H1 (cell line): ENCODE measurements at regions not wholly inside any gene's neighbourhood (a gene's known extent, or its start where the extent isn't known, plus 50 kb on each side); places are given as distances from the start of the nearest gene placed in this dataset.

Experiments used
- CTCF ChIA-PET: fragments of 300-600 bp; sonication (Branson Sonifier 250); formaldehyde crosslinking; loops from one replicate; lab custom pipeline; 2021; ENCODE audit not compliant: partially characterized antibody; lab: Charles Lee
- POLR2A ChIA-PET: fragments of 300-600 bp; sonication (Branson Sonifier 250); formaldehyde crosslinking; loops from one replicate; lab custom pipeline; 2021; ENCODE audit warnings: inconsistent platforms; ENCODE audit not compliant: partially characterized antibody; lab: Charles Lee
- DNase-seq, 2 experiments: peaks; one replicate each; pipeline versions ENCODE4 v3.0.0 to v3.0.0-alpha.2; 2010 to 2022; ENCODE audit warnings: low spot score in 2 of 2, low read depth in 1 of 2, mixed read lengths in 1 of 2
- FAIRE-seq: peaks from 2 replicates; lab custom pipeline; 2011; peaks lifted over from hg19 to GRCh38; lab: Jason Lieb, UNC
- H2AFZ ChIP-seq: 2 replicates; pipeline ENCODE4 v1.8.1; 2012; ENCODE audit warnings: low read length, inconsistent platforms
- H2AK5ac ChIP-seq: 2 replicates; pipeline ENCODE4 v1.6.1; 2013; ENCODE audit warnings: low read depth, low read length
- H2BK120ac ChIP-seq: replicated peaks from 2 replicates; pipeline ENCODE3; 2013; ENCODE audit warnings: low read depth, low read length, inconsistent platforms
- H2BK12ac ChIP-seq: 2 replicates; pipeline ENCODE4 v1.6.1; 2013; ENCODE audit warnings: low read depth, low read length
- H2BK15ac ChIP-seq: 2 replicates; pipeline ENCODE4 v1.6.1; 2013; ENCODE audit warnings: low read length
- H2BK20ac ChIP-seq: 2 replicates; pipeline ENCODE4 v1.6.1; 2013; ENCODE audit warnings: low read length
- H2BK5ac ChIP-seq: 2 replicates; pipeline ENCODE4 v1.6.1; 2013; ENCODE audit warnings: low read depth, low read length
- H3K14ac ChIP-seq: 2 replicates; pipeline ENCODE4 v1.6.1; 2013; ENCODE audit warnings: inconsistent platforms; ENCODE audit not compliant: insufficient read length
- H3K18ac ChIP-seq: 2 replicates; pipeline ENCODE4 v1.6.1; 2013; ENCODE audit warnings: low read length; ENCODE audit errors: extremely low read depth
- H3K23ac ChIP-seq: 2 replicates; pipeline ENCODE4 v1.6.1; 2013; ENCODE audit warnings: inconsistent platforms; ENCODE audit not compliant: insufficient read length
- H3K23me2 ChIP-seq: 2 replicates; pipeline ENCODE4 v1.6.1; 2013; ENCODE audit warnings: low read depth, low read length
- H3K27ac ChIP-seq: 2 replicates; pipeline ENCODE4 v1.6.1; 2011; ENCODE audit warnings: low read depth, low read length, inconsistent platforms
- H3K27me3 ChIP-seq, 4 experiments: replicated peaks in 1 of 4; 1 replicate in 1 of 4; 2 replicates in 3 of 4; pipeline versions ENCODE4 v1.6.1 to v1.8.1; 2011 to 2013; ENCODE audit warnings: low read length in 3 of 4, mild to moderate bottlenecking in 3 of 4, inconsistent platforms in 2 of 4, mixed read lengths in 2 of 4, moderate library complexity in 1 of 4; ENCODE audit not compliant: control insufficient read depth in 3 of 4, insufficient read depth in 3 of 4; ENCODE audit errors: extremely low read depth in 1 of 4
- H3K36me3 ChIP-seq, 4 experiments: 2 replicates each; pipeline versions ENCODE4 v1.6.1 to v1.8.1; 2011 to 2013; ENCODE audit warnings: mild to moderate bottlenecking in 4 of 4, low read length in 3 of 4, moderate library complexity in 2 of 4, control low read depth in 1 of 4, inconsistent platforms in 1 of 4; ENCODE audit not compliant: insufficient read depth in 4 of 4, control insufficient read depth in 2 of 4
- H3K4ac ChIP-seq: replicated peaks from 2 replicates; pipeline ENCODE3; 2013; ENCODE audit warnings: low read length, low read depth, mixed read lengths, inconsistent platforms; ENCODE audit not compliant: insufficient read length
- H3K4me1 ChIP-seq, 4 experiments: replicated peaks in 1 of 4; 1 replicate in 1 of 4; 2 replicates in 3 of 4; pipeline versions ENCODE4 v1.6.1 to v1.8.1; 2011 to 2013; ENCODE audit warnings: low read length in 3 of 4, inconsistent platforms in 2 of 4, mixed read lengths in 1 of 4; ENCODE audit not compliant: insufficient read depth in 4 of 4, control insufficient read depth in 3 of 4
- H3K4me2 ChIP-seq, 2 experiments: 2 replicates each; pipeline versions ENCODE4 v1.6.1 to v1.8.1; 2011 to 2013; ENCODE audit warnings: low read depth in 2 of 2, low read length in 2 of 2, control low read depth in 1 of 2, inconsistent platforms in 1 of 2, mild to moderate bottlenecking in 1 of 2; ENCODE audit not compliant: insufficient read depth in 1 of 2
- H3K4me3 ChIP-seq, 4 experiments: fragments of 200-600, 300-600 bp in 1 of 4; sonication (generic), shearing (Covaris generic), sonication (Bioruptor Twin) in 1 of 4; 2 replicates each; pipeline versions ENCODE4 v1.5.1 to v1.8.1; 2011 to 2016; ENCODE audit warnings: low read length in 4 of 4, low read depth in 3 of 4, control low read depth in 2 of 4, inconsistent platforms in 2 of 4, mild to moderate bottlenecking in 2 of 4, mixed read lengths in 1 of 4, moderate library complexity in 1 of 4; ENCODE audit not compliant: insufficient read depth in 2 of 4; ENCODE audit errors: extremely low read depth in 1 of 4
- H3K56ac ChIP-seq: replicated peaks from 2 replicates; pipeline ENCODE3; 2013; ENCODE audit warnings: low read depth, mild to moderate bottlenecking, mixed read lengths, low read length, inconsistent platforms; ENCODE audit not compliant: insufficient read length
- H3K79me1 ChIP-seq: 2 replicates; pipeline ENCODE4 v1.6.1; 2013; ENCODE audit warnings: low read depth, low read length, control low read depth
- H3K79me2 ChIP-seq, 2 experiments: 2 replicates each; pipeline versions ENCODE4 v1.6.1 to v1.8.1; 2012 to 2013; ENCODE audit warnings: low read length in 2 of 2, mild to moderate bottlenecking in 2 of 2, inconsistent platforms in 1 of 2; ENCODE audit not compliant: insufficient read depth in 2 of 2, control insufficient read depth in 1 of 2
- H3K9ac ChIP-seq, 4 experiments: replicated peaks in 1 of 4; 1 replicate in 1 of 4; 2 replicates in 3 of 4; pipeline versions ENCODE4 v1.6.1 to v1.8.1; 2011 to 2013; ENCODE audit warnings: low read depth in 3 of 4, low read length in 3 of 4, control low read depth in 2 of 4, mild to moderate bottlenecking in 2 of 4, moderate library complexity in 2 of 4, inconsistent platforms in 1 of 4; ENCODE audit errors: extremely low read depth in 1 of 4
- H3K9me3 ChIP-seq, 2 experiments: 2 replicates each; pipeline versions ENCODE4 v1.6.1 to v1.8.1; 2012 to 2013; ENCODE audit warnings: mild to moderate bottlenecking in 2 of 2, moderate library complexity in 2 of 2, control low read depth in 1 of 2, inconsistent platforms in 1 of 2, low read depth in 1 of 2, low read length in 1 of 2, mixed read lengths in 1 of 2; ENCODE audit not compliant: insufficient read depth in 2 of 2
- H4K20me1 ChIP-seq, 2 experiments: replicated peaks in 1 of 2; 2 replicates each; pipeline versions ENCODE3 to v1.8.1; 2011 to 2013; ENCODE audit warnings: inconsistent platforms in 2 of 2, low read length in 2 of 2, mild to moderate bottlenecking in 1 of 2; ENCODE audit not compliant: insufficient read depth in 2 of 2, control insufficient read depth in 1 of 2
- H4K5ac ChIP-seq: 2 replicates; pipeline ENCODE4 v1.6.1; 2013; ENCODE audit warnings: low read length, low read depth, mixed read lengths, inconsistent platforms; ENCODE audit not compliant: insufficient read length
- H4K8ac ChIP-seq: 2 replicates; pipeline ENCODE4 v1.8.0; 2013; ENCODE audit warnings: mild to moderate bottlenecking, moderate library complexity, low read length, inconsistent platforms; ENCODE audit not compliant: insufficient read depth; ENCODE audit errors: extremely low read depth
- H4K91ac ChIP-seq: replicated peaks from 2 replicates; pipeline ENCODE3; 2013; ENCODE audit warnings: low read length, mixed read lengths, inconsistent platforms; ENCODE audit not compliant: insufficient read length
- NANOG ChIP-seq: IDR thresholded peaks from 2 replicates; pipeline ENCODE4 v1.6.1; 2011; ENCODE audit warnings: low read length, low read depth, mild to moderate bottlenecking, inconsistent platforms; ENCODE audit not compliant: insufficient read depth, poor library complexity, severe bottlenecking
- WGBS, 2 experiments: shearing (Covaris generic) in 1 of 2; methylation state at CpG; one replicate each; pipeline versions ENCODE4 v1.1.6 to v1.1.7; 2013 to 2015; ENCODE audit warnings: low lambda C conversion rate in 2 of 2, mixed read lengths in 2 of 2, inconsistent platforms in 1 of 2, low coverage in 1 of 2, missing lambda C conversion rate in 1 of 2; ENCODE audit not compliant: insufficient replicate concordance in 2 of 2, insufficient coverage in 1 of 2, insufficient read length in 1 of 2; ENCODE audit errors: extremely low coverage in 1 of 2, missing lambda C conversion rate in 1 of 2; 5-methylcytosine and 5-hydroxymethylcytosine counted together
- TF ChIP-seq, protein P1 (sequence below): IDR thresholded peaks from 2 replicates; pipeline ENCODE4 v1.6.1; 2011; ENCODE audit warnings: low read depth, mild to moderate bottlenecking, low read length; ENCODE audit not compliant: insufficient read depth

DNA sequence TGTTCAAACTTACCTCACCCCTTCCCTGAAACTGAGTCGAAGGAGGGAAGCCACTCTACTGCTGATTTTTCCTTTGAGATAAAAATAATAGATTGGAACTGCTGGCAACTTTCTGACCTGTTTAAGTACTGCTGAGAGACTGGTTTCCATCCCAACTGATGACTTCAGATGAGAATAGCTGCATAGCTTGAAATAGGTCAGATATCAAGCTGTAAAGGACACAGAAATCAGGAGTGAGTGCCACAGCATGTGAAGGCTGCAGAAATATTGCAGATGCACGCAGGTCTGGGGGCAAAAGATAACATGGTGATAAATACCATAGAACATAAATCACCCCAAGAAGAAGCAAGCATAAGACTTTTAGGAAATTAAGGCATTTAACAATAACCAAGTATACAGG lies 923.2 kb downstream of the SH3BGRL start:
- H3K23me2 ChIP-seq = no peaks in the 10 kb centered on the region
- H3K79me2 ChIP-seq = no peaks in the 10 kb centered on the region
- H4K8ac ChIP-seq = no peak overlapping the region
- no peak overlapping the region for H2AFZ ChIP-seq
- H3K4me2 ChIP-seq = no peak overlapping the region
- H3K27ac ChIP-seq = no peak overlapping the region
- H4K5ac ChIP-seq = no peak overlapping the region
- no peak overlapping the region for H2AK5ac ChIP-seq
- no peaks in the 10 kb centered on the region for H3K79me1 ChIP-seq
- H3K23ac ChIP-seq = no peak overlapping the region
- no peak overlapping the region for H2BK120ac ChIP-seq
- H3K9ac ChIP-seq = no peak overlapping the region
- H3K18ac ChIP-seq = no peak overlapping the region
- 92% methylated on average over 2 of the region's 2 CpGs; no CpG with 5 or more reads in 1 of the 2 experiments for WGBS, 2 experiments
- H3K36me3 ChIP-seq = no peaks in the 10 kb centered on the region
- no peaks in the 10 kb centered on the region for H3K27me3 ChIP-seq
- no peak for DNase-seq
- no peak overlapping the region for H4K91ac ChIP-seq
- CTCF ChIA-PET = no interaction called here
- no peak overlapping the region for H2BK5ac ChIP-seq
- POLR2A ChIA-PET = no interaction called here
- no peaks in the 10 kb centered on the region for H3K4me1 ChIP-seq
- no peak overlapping the region for H2BK20ac ChIP-seq
- no peak overlapping the region for H3K56ac ChIP-seq
- H3K9me3 ChIP-seq = no peaks in the 10 kb centered on the region
- no peak for FAIRE-seq
- H2BK15ac ChIP-seq = no peak overlapping the region
- H3K14ac ChIP-seq = no peak overlapping the region
- no peak overlapping the region for H3K4ac ChIP-seq
- no peaks in the 10 kb centered on the region for H4K20me1 ChIP-seq
- no peak overlapping the region for H3K4me3 ChIP-seq
- TF ChIP-seq, protein P1, sequence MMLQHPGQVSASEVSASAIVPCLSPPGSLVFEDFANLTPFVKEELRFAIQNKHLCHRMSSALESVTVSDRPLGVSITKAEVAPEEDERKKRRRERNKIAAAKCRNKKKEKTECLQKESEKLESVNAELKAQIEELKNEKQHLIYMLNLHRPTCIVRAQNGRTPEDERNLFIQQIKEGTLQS = no peak
- no peak for TF ChIP-seq NANOG
- no peak overlapping the region for H2BK12ac ChIP-seq
